Activated CD4-positive, alpha-beta T cell treated with anti-CD3 and anti-CD28 coated beads, Interleukin-2, Interleukin-4, amounts not matched to agents 100 ng/mL and 50 ng/mL, durations not matched to agents 16 hours and 8 hours (primary cell): ENCODE measurements at regions not wholly inside any gene's neighbourhood (a gene's known extent, or its start where the extent isn't known, plus 50 kb on each side); places are given as distances from the start of the nearest gene placed in this dataset.
"Not testable (repeated sequence)": the region's sequence is repeated elsewhere in the genome, so short reads cannot be mapped to it uniquely, and the experiment has no call there.

ENCODE experiments used
- DNase-seq: peaks from one replicate; pipeline ENCODE4 v3.0.0-alpha.2; 2020; ENCODE audit warnings: low spot score

DNA sequence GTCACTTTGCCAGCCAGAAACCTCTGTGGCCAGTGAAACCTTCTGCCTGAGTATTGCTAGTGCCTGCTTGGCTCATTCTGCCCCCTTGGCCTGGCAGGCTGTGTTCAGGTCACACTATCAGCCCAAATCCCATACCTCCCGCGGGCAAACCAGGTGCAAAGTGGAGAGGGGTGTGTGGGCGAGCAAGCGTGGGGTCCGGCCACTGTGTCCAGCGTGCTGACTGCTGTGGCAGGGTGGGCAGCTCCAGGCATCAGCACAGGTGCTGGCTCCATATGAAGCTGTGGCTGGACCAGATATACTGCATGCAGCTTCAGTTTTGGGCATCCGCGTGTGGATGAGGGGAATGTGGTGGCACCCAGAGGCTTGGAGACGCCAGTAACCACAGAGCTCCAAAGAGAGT is 576.5 kb upstream of the EDIL3 start:
- DNase-seq, result no peak

DNA sequence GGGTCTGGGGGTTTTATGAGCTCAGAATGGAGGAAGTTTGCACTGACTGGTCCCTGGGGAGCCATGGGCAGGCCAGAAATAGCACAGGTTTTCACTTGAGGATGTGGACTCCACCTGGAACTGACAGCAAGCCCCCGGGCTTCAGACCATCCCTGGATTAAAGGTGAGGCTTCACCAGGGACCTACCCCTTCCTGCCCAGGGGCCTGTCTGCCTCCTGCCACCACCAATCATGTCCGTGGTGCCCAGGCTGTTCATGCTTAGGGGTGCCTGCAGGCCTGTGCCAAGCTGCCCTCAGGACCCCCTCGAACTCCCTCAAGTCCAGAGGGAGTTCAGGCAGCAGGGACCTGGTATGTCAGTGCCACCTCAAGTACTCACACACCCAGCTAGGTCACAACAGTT is 577.2 kb upstream of the EDIL3 start:
- no peak for DNase-seq

DNA sequence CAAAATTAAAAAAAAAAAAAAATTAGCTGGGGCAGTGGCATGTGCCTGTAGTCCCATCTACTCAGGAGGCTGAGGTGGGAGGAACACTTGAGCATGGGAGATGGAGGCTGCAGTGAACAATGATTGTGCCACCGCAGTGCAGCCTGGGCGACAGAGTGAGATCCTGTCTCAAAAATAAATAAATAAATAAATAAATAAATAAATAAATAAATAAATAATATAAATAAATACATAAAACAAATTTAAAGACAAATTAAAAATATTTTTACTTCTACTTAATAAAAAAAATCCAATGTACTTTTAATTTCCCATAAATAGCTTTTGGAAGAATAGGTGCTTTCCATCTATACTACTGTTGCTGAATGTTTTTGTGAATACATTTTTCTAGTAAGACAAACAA is 598.4 kb upstream of the EDIL3 start:
- no peak for DNase-seq

DNA sequence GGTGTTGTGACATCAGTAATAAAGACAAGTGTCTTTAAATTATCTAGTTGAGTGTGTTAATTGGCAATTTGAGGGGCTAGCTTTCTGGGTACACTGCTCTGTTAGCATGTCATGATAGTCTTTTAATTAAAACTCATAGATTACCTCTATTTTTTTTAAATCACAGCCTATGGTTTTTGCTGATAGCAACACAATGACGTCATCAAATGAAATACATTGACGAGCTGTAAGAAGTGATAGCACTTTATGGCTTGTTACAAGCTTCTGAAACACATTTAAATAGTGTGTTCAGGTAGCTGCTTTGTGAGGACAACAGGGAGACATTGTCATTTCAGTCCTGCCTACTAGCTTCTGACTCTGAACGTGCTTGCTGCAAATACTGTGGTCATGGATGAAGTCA is 600.5 kb upstream of the EDIL3 start:
- DNase-seq, result no peak

DNA sequence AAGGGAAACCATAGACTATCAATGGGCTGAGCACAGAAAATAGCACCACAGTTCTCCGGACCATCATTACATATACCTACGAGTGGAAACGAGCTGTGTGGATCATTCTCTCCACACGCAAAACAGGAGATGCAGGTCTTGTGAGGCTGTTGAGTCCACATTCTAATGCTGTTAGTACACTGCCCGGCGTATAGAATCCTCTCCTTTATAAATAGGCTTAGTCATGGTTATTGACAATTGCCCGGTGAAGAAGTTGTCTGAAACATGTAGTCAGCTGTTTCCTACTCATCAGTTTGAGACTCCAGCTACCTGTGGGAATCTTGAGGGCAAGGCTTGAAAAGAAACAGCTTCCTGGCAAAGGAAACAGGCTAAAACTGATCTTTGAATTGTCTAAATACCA is 602.0 kb upstream of the EDIL3 start:
- DNase-seq, result no peak

DNA sequence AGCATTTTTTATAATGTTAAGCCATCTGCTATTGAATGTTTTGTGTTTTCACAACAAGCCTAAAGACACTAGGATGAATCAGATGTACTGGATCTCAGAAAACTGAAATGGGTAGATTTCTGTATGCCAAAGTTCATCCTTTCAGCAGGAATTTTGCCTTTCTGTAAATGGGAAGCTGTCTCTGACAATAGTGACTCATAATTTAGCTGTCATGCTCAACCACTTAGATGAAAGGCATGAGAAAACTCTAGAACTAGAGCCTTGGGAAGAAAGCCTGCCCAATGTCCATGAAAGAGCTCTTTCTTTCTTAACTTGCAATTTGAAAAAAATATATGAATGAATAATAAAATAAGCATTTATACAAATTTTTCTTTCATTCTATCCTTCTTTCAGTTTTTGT is 616.0 kb upstream of the EDIL3 start:
- no peak for DNase-seq

DNA sequence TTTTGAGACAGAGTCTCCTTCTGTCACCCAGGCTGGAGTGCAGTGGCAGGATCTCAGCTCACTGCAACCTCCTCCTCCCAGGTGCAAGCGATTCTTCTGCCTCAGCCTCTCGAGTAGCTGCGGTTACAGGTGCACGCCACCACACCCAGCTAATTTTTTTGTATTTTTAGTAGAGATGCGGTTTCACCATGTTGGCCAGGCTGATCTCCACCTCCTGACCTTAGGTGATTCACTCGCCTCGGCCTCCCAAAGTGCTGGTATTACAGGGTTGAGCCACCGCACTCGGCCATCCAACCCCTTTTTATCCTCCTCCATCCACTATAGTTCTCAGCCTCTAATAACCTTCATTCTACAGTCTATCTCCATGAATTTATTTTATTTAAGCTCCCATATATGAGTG is 617.3 kb upstream of the EDIL3 start:
- DNase-seq, result not testable (repeated sequence)

DNA sequence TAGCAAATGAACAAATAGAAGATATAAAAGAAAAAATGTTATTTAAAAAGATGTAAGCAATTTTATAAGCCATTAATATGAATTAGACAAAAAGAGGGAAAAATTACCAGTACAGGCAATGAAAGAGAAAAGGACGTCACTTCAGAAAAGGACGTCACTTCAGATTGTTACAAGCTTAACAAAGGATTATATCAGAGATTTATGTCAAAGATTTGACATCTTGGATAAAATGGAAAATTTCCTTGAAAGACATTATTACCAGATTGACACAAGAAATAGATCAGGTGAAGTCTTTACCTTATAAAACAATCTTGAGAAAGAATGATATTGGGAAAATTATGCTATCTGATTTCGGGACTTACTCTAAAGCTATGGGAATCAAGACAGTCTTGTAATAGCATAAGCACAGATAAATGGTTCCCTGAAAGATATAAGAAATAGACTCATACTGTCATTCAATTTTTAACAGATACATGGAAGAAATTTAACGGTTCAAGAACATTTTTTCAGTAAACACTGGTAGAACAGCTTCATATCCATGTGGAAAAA is 625.4 kb upstream of the EDIL3 start:
- no peak for DNase-seq

DNA sequence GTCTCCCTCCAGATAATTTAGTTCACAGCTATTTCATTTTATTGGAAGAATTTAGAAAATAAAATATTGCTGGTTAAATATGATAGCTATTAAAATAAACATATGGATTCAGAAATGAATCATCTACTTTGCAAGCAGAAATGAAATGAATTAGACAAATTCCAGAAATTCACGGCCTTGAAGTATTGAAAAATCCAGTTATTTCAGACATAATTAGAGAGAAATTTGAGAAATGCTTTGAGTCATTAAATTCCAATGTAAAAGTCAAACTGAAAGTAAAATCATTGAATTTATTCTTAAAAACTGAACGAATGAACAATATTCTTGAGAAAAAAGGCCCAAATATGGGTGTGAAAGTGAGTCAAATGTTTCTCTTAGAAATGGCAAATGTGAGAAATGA is 632.6 kb upstream of the EDIL3 start:
- no peak for DNase-seq

DNA sequence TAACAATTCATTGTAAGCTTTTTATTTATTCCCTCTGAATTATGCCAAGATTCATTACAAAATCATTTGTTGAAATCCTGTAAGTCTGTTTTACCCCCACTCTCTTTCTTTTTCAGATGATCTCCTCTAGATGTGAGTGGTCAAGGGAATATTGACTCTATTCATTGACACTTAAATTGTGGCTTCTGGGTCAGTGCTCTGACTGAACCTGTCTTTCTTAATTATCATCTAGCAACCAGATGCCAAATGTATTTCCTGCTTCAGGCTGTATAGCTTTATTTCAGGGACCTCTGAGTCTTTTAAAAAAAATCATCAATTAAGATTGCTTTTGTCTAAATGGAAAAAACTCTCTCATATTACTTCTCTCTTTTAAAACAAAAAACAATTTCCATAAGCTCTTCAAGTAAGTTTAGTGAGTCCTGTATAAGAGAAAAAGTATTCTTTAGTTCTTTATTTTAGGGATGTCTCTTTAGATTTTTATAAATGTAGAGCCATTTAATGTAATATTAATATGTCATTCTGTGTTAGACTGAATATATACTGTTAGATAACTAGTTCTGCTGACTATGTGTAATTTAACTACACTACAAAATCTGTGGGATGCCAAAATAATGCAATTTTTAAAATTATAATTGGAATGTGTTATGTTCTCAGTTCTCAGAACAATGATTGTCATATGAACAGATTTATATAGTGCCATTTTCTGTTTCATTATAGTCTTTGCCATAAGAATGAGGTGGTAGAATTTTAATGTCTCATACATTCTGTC is 645.8 kb upstream of the EDIL3 start:
- DNase-seq, result no peak

DNA sequence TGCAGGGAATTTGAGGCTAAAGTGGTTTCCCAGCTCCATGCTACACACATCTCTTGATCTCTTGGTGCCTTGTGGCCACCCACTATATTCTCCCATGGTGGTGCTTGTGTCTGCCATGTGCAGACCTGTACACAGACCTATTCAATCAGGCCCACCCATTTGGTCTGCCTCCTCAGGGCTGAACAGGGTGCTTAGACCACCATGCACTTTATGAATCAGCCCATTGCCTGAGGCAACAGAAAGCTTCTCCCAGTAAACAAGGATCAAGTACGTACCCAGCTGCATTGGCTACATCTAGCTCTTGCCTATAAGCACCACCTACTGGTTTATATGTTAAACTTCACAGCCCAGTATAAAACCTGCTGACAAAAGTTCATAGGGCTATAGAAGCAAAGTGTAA is 664.3 kb upstream of the EDIL3 start:
- DNase-seq, result no peak

DNA sequence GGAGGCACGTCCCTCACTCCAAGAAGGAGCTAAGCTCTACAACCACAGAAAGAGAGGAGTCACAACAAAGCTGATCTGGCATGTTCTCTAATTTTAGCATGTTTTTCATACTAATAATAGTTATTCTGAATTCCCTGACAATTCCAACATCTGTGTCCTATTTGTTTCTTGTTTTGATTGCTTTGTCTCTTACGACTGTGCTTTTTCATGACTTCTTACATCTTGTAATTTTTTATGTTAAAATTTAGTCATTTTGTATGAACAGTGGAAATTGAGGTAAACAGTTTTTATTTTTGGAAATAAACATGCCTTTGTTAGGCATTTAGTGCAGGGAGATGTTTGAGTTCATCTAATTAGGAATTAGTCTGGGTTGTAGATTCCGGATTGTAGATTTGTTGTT is 668.1 kb upstream of the EDIL3 start:
- no peak for DNase-seq

DNA sequence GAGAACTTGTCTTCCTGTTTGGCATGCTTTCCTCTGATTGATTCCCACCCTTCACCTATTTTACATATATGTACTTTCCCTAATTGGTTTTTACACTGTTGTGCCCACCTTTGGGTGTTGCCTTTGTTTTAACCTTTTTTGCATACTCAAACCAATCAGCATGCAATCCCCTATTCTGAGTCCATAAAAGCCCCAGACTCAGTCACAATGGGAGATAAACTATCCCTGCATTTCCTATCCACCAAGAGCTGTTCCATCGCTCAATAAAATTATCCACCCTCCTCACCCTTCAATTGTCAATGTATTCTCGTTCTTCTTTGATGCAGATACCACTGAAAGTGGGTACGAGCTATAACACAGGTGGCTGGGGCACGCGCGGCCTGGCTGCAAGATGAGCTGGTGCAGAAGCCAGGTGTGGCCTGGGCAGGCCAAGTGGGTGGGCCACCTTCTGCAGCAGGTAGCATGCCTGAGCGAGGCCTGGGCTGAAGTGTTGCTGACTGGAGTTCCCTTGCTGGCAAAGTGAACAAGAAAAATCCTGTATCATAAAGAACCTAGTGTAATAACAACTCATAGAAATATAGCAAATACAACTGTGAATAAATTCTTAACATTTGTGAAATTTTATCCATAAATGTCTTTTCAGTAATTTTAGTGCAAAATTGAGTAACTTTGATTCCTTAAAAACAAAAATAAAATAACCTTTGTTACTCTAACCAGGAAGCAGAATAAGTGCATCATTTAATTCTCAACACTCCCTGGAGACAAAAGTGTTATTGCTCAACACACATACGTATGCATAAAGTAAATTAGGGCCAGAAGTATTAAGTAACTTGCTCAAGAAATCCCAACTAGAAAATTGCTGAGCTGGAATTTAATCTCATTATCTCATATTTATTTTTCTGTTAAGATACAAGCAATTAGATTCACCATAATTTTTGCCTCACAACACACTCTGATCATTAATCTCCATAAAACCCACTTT is 685.3 kb upstream of the EDIL3 start:
- DNase-seq, result no peak

DNA sequence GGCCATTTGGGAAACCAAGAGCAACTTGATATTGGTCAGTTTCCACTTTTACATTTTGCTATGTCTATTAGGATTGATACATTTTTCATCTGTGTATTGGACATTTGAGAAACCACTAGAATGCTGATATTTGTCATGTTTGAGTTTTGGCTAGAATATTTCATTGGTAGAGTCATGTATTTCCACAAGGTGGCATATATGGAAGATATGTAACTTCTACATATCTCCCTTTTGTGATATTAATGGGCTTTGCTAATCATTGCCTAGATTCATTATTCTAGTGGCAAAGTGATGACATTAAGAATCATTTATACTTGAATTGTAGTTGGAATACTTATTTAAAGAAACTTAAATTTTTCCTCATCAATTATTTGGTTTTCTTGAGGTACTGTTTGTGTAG is 692.9 kb upstream of the EDIL3 start:
- DNase-seq, result no peak

DNA sequence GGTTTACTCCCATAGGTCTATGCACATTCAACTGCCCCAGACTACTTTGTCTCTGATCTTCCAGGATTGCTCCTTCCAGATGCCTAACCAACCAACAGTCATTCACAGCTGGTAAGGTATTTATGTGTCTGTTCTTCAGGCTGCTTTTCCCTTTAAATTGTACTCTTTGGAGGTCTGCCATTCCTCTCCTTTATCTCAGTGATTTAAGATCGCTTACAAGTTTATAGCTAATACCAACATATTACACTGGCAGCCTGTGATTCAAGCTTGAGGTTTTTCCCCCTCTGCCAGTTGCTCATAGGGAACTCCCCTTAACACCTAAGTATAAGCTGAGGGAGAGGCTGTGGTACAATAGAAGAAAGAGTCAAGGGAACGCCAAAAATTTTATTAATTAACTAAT is 711.7 kb upstream of the EDIL3 start:
- no peak for DNase-seq

DNA sequence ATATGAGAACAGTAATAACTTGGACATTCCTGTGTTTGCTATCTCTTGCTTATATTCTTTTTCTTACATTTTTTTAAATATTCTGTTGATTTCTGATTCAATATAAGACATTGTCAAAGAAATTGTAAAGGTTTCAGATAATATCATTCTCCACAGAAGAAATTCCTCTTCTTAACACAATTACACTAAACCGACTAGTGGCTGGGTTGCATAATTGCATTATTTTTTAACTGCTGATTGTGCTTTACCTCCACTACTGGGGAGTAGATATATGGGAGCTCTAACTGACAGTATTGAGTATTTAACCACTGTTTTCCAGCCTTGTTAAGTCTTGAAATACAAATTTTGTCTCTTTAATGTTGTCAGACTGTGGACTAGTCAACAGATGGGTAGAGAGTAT is 723.8 kb upstream of the EDIL3 start:
- no peak for DNase-seq

DNA sequence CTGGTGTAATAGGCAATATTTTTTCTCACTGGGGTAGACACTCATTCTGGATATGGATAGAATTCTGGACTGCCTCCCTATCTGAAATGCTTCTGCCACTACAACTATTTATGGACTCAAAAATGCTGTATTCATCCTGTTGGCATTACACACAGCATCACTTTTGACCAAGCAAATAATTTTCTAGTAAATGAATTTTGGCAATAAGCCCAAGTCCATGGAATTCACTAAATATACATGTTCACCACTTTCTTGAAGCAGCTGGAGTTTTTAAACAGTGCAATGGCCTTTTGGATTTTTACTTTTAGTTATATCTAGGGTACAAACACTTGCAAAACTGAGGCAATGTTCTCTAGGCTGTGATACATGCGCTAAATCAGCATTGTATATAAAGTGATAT is 724.9 kb upstream of the EDIL3 start:
- no peak for DNase-seq

DNA sequence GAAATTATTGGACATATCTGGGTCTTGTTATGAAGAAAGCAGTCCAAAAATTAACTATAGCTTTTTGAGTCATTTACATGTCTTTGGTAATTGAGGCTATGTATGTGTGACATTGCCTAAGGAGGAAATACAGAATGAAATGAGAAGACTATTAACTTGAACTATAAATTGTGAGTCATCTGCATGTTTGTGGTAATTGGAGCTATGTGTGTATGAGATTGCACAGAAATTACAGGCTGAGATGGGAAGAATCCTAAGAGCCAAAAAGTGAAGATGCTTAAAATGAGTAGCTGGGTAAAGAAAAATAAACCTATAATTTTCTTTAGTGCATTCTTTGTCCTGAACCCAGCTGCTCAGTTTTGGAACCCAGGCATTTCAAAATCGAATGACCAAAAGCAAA is 747.6 kb upstream of the EDIL3 start:
- no peak for DNase-seq

DNA sequence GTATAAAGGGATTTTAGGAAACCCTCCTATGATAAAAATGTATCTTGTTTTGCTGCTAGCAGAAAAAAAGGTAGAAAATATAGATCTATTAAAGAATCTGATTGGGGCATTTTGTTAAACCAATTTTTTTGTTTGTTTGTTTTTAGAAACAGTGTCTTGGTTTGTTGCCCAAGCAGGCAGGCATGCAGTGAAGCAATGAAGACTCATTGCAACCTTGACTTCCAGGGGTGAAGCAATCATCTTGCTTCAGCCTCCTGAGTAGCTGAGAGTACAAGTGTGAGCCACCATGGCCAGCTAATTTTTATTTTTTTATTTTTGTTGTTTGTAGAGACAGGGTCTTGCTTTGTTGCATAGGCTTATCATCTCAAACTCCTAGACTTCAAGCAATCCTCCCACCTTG is 755.8 kb upstream of the EDIL3 start:
- no peak for DNase-seq

DNA sequence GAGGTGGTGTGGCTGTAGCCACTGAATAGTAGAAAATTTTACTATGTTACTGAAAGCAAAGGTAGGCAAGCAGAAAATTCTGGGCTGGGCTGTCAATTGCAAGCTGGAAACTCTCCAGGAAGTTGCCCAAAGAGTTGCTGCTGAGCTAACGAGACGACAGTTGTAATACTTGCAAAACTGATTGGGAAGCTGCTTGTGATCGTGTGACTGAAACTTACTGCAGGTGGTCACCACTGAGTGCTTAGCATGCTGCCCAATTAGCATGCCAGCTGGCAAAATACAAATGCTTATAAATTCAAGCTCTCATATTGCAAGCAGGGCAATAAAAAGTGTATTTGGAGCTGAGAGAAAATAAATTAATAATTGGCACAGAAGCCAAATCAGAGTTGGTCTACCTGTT is 758.5 kb upstream of the EDIL3 start:
- no peak for DNase-seq

DNA sequence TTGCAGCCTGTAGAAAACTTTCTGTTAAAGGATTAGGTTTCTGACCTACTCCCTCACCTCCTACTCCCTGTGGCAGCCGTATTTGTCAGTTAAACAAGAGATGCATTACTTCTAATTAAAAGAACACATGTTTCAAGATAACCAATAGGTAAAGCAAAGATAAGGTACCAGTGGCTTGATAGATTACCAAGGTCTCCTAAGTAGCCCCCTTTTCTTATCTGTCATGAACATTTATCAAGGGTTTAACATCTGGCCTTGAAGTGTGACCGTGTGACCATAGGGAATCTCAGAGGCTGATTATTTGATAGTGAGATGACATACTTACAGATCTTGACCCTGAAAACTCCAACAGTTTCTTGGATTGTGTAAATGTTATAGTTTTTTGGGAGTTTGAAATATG is 764.0 kb upstream of the EDIL3 start:
- no peak for DNase-seq

DNA sequence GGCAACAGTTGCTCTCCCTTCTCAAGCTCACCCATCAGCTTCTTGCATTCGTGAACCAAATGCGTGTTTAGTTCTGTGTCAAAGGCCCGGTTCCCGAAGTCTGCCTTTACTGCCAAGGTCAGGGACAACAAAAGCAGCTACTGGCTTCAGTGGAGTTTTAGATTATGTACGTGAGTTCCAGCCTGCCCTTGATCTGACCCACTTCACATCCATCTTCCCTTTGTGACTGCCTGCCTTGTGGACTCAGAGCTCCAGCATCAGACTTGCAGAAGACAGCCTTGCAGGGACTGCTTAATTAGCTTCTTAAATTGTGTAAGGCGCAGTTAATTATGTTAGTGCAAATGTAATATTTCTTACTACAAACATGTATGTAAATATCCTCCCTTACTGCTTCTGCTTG is 774.7 kb upstream of the EDIL3 start:
- no peak for DNase-seq

DNA sequence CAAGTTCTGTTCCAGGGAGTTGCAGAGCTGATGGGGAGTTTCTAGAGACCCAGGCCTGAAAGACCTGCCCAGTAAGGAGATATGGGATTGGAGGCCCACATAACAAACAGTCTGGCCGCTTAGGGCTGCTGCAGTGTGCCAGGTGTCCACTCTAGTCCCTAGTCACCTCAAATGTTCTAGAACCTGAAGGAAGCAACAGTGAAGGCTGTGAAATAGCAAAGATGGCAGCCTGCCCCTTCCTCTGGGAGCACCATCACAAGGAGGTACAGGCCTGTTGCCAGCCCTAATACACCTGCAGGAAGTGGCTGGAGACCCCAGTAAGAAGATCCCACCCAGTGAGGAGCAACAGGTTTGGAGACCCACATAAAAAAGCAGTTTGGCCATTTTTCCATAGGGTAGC is 783.8 kb upstream of the EDIL3 start:
- DNase-seq, result no peak
